ENCODE measurements at regions not wholly inside any gene's neighbourhood (a gene's known extent, or its start where the extent isn't known, plus 50 kb on each side); places are given as distances from the start of the nearest gene placed in this dataset.

GRCh38 chr4:7140062-7140691 is 52.2 kb upstream of the SORCS2 start:
- ChIA-PET POLR2A (no interaction called here), CTCF (no interaction called here), SMC1A (ENCODE audit: uncharacterized antibody, unreplicated experiment) (no interaction called here), RAD21 (ENCODE audit: unreplicated experiment) (no interaction called here)
- in situ Hi-C loops (cut with MboI) = no loop called here
- H3K9ac ChIP-seq (ENCODE audit: control insufficient read depth, insufficient read depth, low read length) = no peak overlapping the region
- no peaks in the 10 kb centered on the region for H4K20me1 ChIP-seq (ENCODE audit: control insufficient read depth, insufficient read depth)
- H3K27me3 ChIP-seq (replicated peaks in 1 of 2; ENCODE audit: control insufficient read depth in 2 of 2, insufficient read depth in 2 of 2, low read length in 1 of 2) = no peaks in the 10 kb centered on the region; a peak in 1 of 4 replicates
- intact Hi-C loops (cut with micrococcal nuclease; ENCODE audit: unreplicated experiment) = no loop called here
- H3K9me3 ChIP-seq (replicated peaks; ENCODE audit: control insufficient read depth, insufficient read depth, low read length) = no peaks in the 10 kb centered on the region
- H3K4me3 ChIP-seq = no peak overlapping the region
- no peak overlapping the region for H2AFZ ChIP-seq (ENCODE audit: control insufficient read depth, low read depth, low read length)
- H3K27ac ChIP-seq (ENCODE audit: control insufficient read depth, insufficient read depth) = no peak overlapping the region
- no peak for ATAC-seq
- WGBS (ENCODE audit: insufficient coverage, insufficient replicate concordance, low lambda C conversion rate, missing lambda C conversion rate) = 7% methylated on average over 11 of the region's 11 CpGs
- no peak for FAIRE-seq
- H3K79me2 ChIP-seq (ENCODE audit: control insufficient read depth, insufficient read depth, low read length) = no peaks in the 10 kb centered on the region
- no TSS peak for BruUV-seq (replicated peaks)
- H3K4me1 ChIP-seq (ENCODE audit: control insufficient read depth, insufficient read depth, low read length) = no peaks in the 10 kb centered on the region
- H3K4me2 ChIP-seq (ENCODE audit: control insufficient read depth, insufficient read depth) = no peak overlapping the region
- TF ChIP-seq DPF2 (IDR thresholded peaks at IDR 0.05) = no peak
- TF ChIP-seq ZNF217 (IDR thresholded peaks at IDR 0.05) = no peak
- TF ChIP-seq NFYA (IDR thresholded peaks at IDR 0.05; ENCODE audit: borderline replicate concordance, low read depth, low read length) = no peak
- TF ChIP-seq SKIL (IDR thresholded peaks at IDR 0.05; ENCODE audit: low read depth, poor library complexity, severe bottlenecking) = no peak
- no peak for TF ChIP-seq MEF2B (IDR thresholded peaks at IDR 0.05; ENCODE audit: partially characterized antibody, poor library complexity, severe bottlenecking)
- TF ChIP-seq CHD2 (IDR thresholded peaks at IDR 0.05; ENCODE audit: borderline replicate concordance, low read depth, low read length) = no peak
- TF ChIP-seq RB1 (IDR thresholded peaks at IDR 0.05; ENCODE audit: borderline replicate concordance) = no peak
- no peak for TF ChIP-seq EED (IDR thresholded peaks at IDR 0.05; ENCODE audit: low read depth)
- TF ChIP-seq NBN (IDR thresholded peaks at IDR 0.05) = no peak
- TF ChIP-seq STAT3 (IDR thresholded peaks at IDR 0.05; ENCODE audit: low read depth, low read length) = no peak
- TF ChIP-seq RFX5 (IDR thresholded peaks at IDR 0.05; ENCODE audit: low read depth, low read length) = no peak
- TF ChIP-seq IRF5 (IDR thresholded peaks at IDR 0.05; ENCODE audit: borderline replicate concordance) = no peak
- no peak for DNase-seq (ENCODE audit: low read depth, low spot score)
- H3K36me3 ChIP-seq (ENCODE audit: control insufficient read depth in 2 of 2, insufficient read depth in 2 of 2, low read length in 1 of 2) = no peaks in the 10 kb centered on the region

Data from GM12878 (cell line).